ENCODE measurements at regions not wholly inside any gene's neighbourhood (a gene's known extent, or its start where the extent isn't known, plus 50 kb on each side); places are given as distances from the start of the nearest gene placed in this dataset.

DNA sequence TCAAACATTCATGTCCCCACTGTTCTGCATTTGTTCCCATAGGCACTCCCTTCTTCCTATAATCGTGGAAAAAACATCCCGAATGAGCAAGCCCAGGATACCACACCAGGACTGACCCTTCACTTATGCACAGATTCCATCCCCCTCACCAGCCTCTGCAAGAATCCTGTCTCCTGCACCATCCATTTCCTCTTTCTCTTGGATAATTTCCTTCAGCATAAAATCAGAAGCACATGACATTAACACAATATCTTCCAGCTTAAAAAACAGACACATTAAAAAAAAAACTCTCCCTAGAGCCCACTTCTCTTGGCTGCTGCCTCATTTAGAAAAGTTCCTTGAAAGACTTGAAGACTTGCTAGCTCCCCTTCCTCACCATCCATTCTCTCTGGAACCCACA, 120.9 kb upstream of the CPSF6 start:
- TF ChIP-seq, protein P1, sequence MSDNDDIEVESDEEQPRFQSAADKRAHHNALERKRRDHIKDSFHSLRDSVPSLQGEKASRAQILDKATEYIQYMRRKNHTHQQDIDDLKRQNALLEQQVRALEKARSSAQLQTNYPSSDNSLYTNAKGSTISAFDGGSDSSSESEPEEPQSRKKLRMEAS (CRISPR knock-in tag; IDR thresholded peaks at IDR 0.05), result no peak
- TF ChIP-seq, protein P2, sequence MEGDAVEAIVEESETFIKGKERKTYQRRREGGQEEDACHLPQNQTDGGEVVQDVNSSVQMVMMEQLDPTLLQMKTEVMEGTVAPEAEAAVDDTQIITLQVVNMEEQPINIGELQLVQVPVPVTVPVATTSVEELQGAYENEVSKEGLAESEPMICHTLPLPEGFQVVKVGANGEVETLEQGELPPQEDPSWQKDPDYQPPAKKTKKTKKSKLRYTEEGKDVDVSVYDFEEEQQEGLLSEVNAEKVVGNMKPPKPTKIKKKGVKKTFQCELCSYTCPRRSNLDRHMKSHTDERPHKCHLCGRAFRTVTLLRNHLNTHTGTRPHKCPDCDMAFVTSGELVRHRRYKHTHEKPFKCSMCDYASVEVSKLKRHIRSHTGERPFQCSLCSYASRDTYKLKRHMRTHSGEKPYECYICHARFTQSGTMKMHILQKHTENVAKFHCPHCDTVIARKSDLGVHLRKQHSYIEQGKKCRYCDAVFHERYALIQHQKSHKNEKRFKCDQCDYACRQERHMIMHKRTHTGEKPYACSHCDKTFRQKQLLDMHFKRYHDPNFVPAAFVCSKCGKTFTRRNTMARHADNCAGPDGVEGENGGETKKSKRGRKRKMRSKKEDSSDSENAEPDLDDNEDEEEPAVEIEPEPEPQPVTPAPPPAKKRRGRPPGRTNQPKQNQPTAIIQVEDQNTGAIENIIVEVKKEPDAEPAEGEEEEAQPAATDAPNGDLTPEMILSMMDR (IDR thresholded peaks at IDR 0.05), result no peak
- no peak for TF ChIP-seq MXD4 (CRISPR knock-in tag; IDR thresholded peaks at IDR 0.05; ENCODE audit: borderline replicate concordance)
- TF ChIP-seq MYBL2 (CRISPR knock-in tag; IDR thresholded peaks at IDR 0.05), result no peak
- TF ChIP-seq, protein P3, sequence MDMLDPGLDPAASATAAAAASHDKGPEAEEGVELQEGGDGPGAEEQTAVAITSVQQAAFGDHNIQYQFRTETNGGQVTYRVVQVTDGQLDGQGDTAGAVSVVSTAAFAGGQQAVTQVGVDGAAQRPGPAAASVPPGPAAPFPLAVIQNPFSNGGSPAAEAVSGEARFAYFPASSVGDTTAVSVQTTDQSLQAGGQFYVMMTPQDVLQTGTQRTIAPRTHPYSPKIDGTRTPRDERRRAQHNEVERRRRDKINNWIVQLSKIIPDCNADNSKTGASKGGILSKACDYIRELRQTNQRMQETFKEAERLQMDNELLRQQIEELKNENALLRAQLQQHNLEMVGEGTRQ (CRISPR knock-in tag; IDR thresholded peaks at IDR 0.05), result no peak
- TF ChIP-seq TEAD1 (CRISPR knock-in tag; IDR thresholded peaks at IDR 0.05), result no peak
- TF ChIP-seq JUN (CRISPR knock-in tag; IDR thresholded peaks at IDR 0.05), result no peak
- no peak for TF ChIP-seq TP53 (CRISPR knock-in tag; IDR thresholded peaks at IDR 0.05)
- no peak for TF ChIP-seq ZNF121 (CRISPR knock-in tag; IDR thresholded peaks at IDR 0.05)
